ENCODE measurements at regions not wholly inside any gene's neighbourhood (a gene's known extent, or its start where the extent isn't known, plus 50 kb on each side); places are given as distances from the start of the nearest gene placed in this dataset.
"Not testable (repeated sequence)": the region's sequence is repeated elsewhere in the genome, so short reads cannot be mapped to it uniquely, and the experiment has no call there.

DNA sequence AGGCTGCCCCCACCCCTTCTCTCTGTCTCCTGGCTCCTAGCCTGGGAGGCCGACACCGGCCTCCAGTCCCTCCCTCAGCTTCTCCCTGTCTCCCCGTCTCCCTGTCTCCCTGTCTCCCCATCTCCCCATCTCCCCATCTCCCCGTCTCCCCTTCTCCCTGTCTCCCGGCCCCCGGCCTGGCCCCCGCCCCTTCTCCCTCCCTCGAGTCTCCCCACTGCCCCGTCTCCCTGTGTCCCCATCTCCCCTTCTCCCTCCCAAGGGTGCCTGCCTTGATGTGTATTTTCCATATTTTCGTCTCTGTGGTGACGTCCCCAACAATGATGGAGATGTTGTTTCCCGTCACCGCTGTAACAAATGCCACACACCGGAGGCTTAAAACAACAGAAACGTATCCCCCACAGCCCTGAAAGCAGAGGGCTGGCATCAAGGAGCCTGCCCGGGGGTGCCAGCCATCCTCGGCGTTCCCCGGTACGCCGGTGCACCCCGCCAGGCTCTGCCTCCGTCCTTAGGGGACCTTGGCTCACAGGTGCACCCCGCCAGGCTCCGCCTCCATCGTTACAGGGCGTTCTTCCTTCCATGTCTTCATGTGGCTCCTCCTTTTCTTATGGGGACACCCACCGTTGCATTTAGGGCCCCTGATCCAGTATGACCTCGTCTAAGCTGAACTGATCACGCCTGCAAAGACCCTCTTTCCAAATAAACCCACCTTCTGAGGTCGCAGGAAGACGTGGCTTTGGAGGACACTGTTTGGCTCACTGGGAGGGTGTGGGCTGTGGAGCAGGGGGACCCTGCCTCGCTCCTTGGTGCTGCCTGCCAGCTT is 151.6 kb downstream of the NPIPB11 start:
- H3K4me1 Mint-ChIP-seq (ENCODE audit: low read depth) = peaks cover 10% of the 10 kb centered on the region
- H3K27ac Mint-ChIP-seq = no peak overlapping the region
- no peaks in the 10 kb centered on the region for H3K36me3 Mint-ChIP-seq (ENCODE audit: insufficient read depth)
- TF ChIP-seq, protein P1, sequence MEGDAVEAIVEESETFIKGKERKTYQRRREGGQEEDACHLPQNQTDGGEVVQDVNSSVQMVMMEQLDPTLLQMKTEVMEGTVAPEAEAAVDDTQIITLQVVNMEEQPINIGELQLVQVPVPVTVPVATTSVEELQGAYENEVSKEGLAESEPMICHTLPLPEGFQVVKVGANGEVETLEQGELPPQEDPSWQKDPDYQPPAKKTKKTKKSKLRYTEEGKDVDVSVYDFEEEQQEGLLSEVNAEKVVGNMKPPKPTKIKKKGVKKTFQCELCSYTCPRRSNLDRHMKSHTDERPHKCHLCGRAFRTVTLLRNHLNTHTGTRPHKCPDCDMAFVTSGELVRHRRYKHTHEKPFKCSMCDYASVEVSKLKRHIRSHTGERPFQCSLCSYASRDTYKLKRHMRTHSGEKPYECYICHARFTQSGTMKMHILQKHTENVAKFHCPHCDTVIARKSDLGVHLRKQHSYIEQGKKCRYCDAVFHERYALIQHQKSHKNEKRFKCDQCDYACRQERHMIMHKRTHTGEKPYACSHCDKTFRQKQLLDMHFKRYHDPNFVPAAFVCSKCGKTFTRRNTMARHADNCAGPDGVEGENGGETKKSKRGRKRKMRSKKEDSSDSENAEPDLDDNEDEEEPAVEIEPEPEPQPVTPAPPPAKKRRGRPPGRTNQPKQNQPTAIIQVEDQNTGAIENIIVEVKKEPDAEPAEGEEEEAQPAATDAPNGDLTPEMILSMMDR (IDR thresholded peaks at IDR 0.05; ENCODE audit: unreplicated experiment) = no peak
- no peak overlapping the region for H3K4me3 Mint-ChIP-seq (ENCODE audit: low read depth)
- H3K9me3 Mint-ChIP-seq (ENCODE audit: low read depth) = no peaks in the 10 kb centered on the region
- DNase-seq (ENCODE audit: low spot score, unreplicated experiment) = no peak
- H3K27me3 Mint-ChIP-seq = peaks cover 23% of the 10 kb centered on the region

DNA sequence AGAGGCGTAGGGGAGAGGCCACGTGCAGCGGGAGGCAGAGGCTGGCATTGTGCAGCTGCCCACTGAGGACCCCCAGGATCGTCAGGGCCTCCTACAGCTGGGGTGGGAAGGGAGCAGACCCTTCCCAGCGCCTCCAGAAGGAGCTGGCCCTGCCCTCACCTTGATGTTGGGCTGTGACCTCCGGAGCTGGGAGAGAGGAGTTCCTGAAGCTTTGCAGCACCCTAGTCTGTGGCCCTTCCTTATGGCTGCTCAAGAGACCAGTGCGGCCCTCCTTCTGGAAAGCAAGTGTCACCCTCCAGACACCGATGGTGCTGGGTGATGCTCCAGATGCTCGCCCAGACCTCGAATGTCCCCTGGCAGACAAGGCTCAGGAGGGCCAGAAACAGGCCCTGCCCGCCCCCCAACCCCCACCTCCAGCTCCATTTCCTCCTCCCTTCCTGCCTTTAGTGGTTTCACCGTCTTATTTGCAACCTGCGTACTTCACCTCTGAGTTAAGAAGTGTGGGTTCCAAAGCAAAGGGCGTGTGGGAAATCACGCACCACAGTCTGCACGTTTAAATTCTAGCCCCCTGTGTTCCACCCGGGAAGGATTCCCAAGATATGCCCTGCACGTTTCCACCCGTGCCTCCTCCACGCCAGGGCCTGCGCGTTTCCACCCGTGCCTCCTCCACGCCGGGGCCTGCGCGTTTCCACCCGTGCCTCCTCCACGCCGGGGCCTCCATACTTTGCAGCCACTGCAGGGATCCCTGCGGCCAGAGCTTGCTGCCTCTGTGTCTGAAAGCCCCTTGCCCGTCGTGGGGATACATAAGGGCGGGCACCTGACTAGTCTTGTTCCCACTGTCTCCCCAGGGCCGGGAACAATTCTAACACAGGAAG is 152.6 kb downstream of the NPIPB11 start:
- DNase-seq (ENCODE audit: low spot score, unreplicated experiment); H3K36me3 Mint-ChIP-seq (ENCODE audit: insufficient read depth); H3K4me3 Mint-ChIP-seq (ENCODE audit: low read depth); H3K27ac Mint-ChIP-seq; H3K4me1 Mint-ChIP-seq (ENCODE audit: low read depth); H3K9me3 Mint-ChIP-seq (ENCODE audit: low read depth): not testable (repeated sequence)
- H3K27me3 Mint-ChIP-seq = peaks cover 29% of the 10 kb centered on the region

GRCh38 chr16:29253066-29253590 is 153.4 kb downstream of the NPIPB11 start:
- peak overlapping the region; percentile 56 for H3K27ac Mint-ChIP-seq
- not testable (repeated sequence) for H3K36me3 Mint-ChIP-seq (ENCODE audit: insufficient read depth); H3K4me3 Mint-ChIP-seq (ENCODE audit: low read depth); H3K4me1 Mint-ChIP-seq (ENCODE audit: low read depth); H3K9me3 Mint-ChIP-seq (ENCODE audit: low read depth); DNase-seq (ENCODE audit: low spot score, unreplicated experiment)
- peaks cover 28% of the 10 kb centered on the region for H3K27me3 Mint-ChIP-seq

DNA sequence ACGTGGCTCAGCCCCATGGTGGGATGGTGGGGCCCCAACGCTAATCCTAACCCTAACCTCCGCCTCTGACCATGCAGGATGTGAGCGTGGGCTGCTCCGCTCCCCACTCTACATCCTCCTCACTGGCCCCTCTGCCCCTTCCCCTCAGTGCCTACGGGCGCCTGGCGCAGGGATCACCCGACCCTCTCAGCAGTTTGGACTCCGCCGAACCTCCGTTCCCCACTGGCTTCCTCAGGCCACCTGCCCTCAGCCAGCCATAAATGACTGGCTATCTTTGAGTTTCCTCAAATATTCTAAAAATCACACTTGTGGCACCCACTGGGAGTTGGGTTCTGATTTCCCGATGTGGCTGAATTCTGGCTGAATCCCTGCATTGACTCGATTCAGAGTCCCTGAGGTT is 154.2 kb downstream of the NPIPB11 start:
- not testable (repeated sequence) for H3K9me3 Mint-ChIP-seq (ENCODE audit: low read depth); H3K36me3 Mint-ChIP-seq (ENCODE audit: insufficient read depth); H3K4me1 Mint-ChIP-seq (ENCODE audit: low read depth); DNase-seq (ENCODE audit: low spot score, unreplicated experiment); H3K4me3 Mint-ChIP-seq (ENCODE audit: low read depth); H3K27ac Mint-ChIP-seq
- peaks cover 28% of the 10 kb centered on the region for H3K27me3 Mint-ChIP-seq

- H3K4me3 Mint-ChIP-seq (ENCODE audit: low read depth); H3K9me3 Mint-ChIP-seq (ENCODE audit: low read depth); H3K4me1 Mint-ChIP-seq (ENCODE audit: low read depth); DNase-seq (ENCODE audit: low spot score, unreplicated experiment); H3K36me3 Mint-ChIP-seq (ENCODE audit: insufficient read depth): not testable (repeated sequence)
- Mint-ChIP-seq H3K27ac (peak overlapping the region; percentile 67), H3K27me3 (peaks cover 25% of the 10 kb centered on the region)
These were observed 154.9 kb downstream of the NPIPB11 start for GRCh38 chr16:29251571-29252011.

DNA sequence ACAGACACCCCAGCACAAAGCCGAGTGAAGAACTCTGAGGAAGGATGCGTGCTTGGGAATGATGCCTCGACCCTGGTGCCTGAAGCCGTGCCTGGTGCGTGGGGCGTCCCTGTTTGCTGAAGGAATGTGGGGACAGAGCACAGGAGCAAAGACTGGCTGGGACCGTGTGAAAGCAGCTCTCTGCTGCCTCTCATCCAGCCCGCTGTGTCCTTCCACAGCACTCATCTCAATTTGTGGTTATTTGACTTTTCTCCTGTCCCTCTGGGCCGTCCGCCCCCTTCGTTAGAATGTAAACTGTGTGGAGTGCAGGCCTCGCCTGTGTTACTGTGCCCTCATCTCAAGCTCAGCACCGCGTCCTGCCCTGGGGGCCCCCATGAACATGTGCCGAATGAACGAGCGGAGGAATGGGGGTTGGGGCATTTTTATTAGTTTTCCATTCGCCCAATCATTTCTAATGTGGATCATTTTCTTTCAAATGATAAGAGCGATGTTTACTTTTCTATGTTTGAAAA is 155.5 kb downstream of the NPIPB11 start:
- not testable (repeated sequence) for H3K27ac Mint-ChIP-seq

DNA sequence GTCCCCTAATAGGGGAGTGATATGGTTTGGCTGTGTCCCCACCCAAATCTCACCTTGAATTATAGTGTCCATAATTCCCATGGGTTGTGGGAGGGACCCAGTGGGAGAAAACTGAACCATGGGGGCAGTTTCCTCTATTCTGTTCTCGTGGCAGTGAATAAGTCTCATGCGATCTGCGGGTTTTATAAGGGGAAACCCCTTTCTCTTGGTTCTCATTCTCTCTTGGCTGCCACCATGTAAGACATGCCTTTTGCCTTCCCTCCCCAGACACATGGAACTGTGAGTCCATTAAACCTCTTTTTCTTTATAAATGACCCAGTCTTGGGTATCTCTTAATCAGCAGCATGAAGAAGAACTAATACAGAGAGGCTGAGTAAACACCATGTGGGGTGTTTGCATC is 156.0 kb downstream of the NPIPB11 start:
- not testable (repeated sequence) for H3K4me1 Mint-ChIP-seq (ENCODE audit: low read depth)

More for the DNA sequence above, 155.5 kb downstream of the NPIPB11 start:
- H3K36me3 Mint-ChIP-seq (ENCODE audit: insufficient read depth); H3K4me1 Mint-ChIP-seq (ENCODE audit: low read depth); H3K9me3 Mint-ChIP-seq (ENCODE audit: low read depth); H3K4me3 Mint-ChIP-seq (ENCODE audit: low read depth); DNase-seq (ENCODE audit: low spot score, unreplicated experiment): not testable (repeated sequence)
- peaks cover 23% of the 10 kb centered on the region for H3K27me3 Mint-ChIP-seq

GRCh38 chr16:29248940-29249318 is 157.6 kb downstream of the NPIPB11 start:
- H3K9me3 Mint-ChIP-seq (ENCODE audit: low read depth); H3K4me1 Mint-ChIP-seq (ENCODE audit: low read depth); H3K4me3 Mint-ChIP-seq (ENCODE audit: low read depth); DNase-seq (ENCODE audit: low spot score, unreplicated experiment); H3K36me3 Mint-ChIP-seq (ENCODE audit: insufficient read depth); H3K27ac Mint-ChIP-seq: not testable (repeated sequence)
- H3K27me3 Mint-ChIP-seq = peaks cover 15% of the 10 kb centered on the region

More for the DNA sequence above, 156.0 kb downstream of the NPIPB11 start:
- not testable (repeated sequence) for H3K36me3 Mint-ChIP-seq (ENCODE audit: insufficient read depth); DNase-seq (ENCODE audit: low spot score, unreplicated experiment); H3K4me3 Mint-ChIP-seq (ENCODE audit: low read depth); H3K9me3 Mint-ChIP-seq (ENCODE audit: low read depth); H3K27ac Mint-ChIP-seq
- H3K27me3 Mint-ChIP-seq = peaks cover 21% of the 10 kb centered on the region

GRCh38 chr16:29248306-29248939 is 158.1 kb downstream of the NPIPB11 start:
- H3K27ac Mint-ChIP-seq; H3K4me1 Mint-ChIP-seq (ENCODE audit: low read depth); H3K4me3 Mint-ChIP-seq (ENCODE audit: low read depth); DNase-seq (ENCODE audit: low spot score, unreplicated experiment); H3K9me3 Mint-ChIP-seq (ENCODE audit: low read depth); H3K36me3 Mint-ChIP-seq (ENCODE audit: insufficient read depth): not testable (repeated sequence)
- peaks cover 14% of the 10 kb centered on the region for H3K27me3 Mint-ChIP-seq

GRCh38 chr16:29246091-29246490 is 160.4 kb downstream of the NPIPB11 start:
- not testable (repeated sequence) for H3K36me3 Mint-ChIP-seq (ENCODE audit: insufficient read depth); H3K4me3 Mint-ChIP-seq (ENCODE audit: low read depth); H3K4me1 Mint-ChIP-seq (ENCODE audit: low read depth); H3K27me3 Mint-ChIP-seq; H3K27ac Mint-ChIP-seq; H3K9me3 Mint-ChIP-seq (ENCODE audit: low read depth); DNase-seq (ENCODE audit: low spot score, unreplicated experiment)

Measured in progenitor cell of endocrine pancreas (in vitro differentiated cells).